ENCODE measurements at regions not wholly inside any gene's neighbourhood (a gene's known extent, or its start where the extent isn't known, plus 50 kb on each side); places are given as distances from the start of the nearest gene placed in this dataset.

- no peaks in the 10 kb centered on the region for H3K36me3 ChIP-seq (ENCODE audit: control insufficient read depth, insufficient read depth, low read length)
- no peak overlapping the region for H3K27ac ChIP-seq
- H3K4me1 ChIP-seq, result no peaks in the 10 kb centered on the region
- H3K4me3 ChIP-seq (ENCODE audit: low read depth, low read length), result no peak overlapping the region
- no peak overlapping the region for H2AFZ ChIP-seq
- H3K9me3 ChIP-seq (ENCODE audit: control insufficient read depth, low read length), result no peaks in the 10 kb centered on the region
- no peaks in the 10 kb centered on the region for H3K79me2 ChIP-seq
- H3K9ac ChIP-seq, result no peak overlapping the region
- TF ChIP-seq CTCF (IDR thresholded peaks at IDR 0.05), result no peak
- no peak overlapping the region for H3K4me2 ChIP-seq (ENCODE audit: low read length)
- no peaks in the 10 kb centered on the region for H3K27me3 ChIP-seq (ENCODE audit: control insufficient read depth, insufficient read depth, low read length)
These were observed 245.6 kb upstream of the SATB1 start for GRCh38 chr3:18670759-18671158.

GRCh38 chr3:18669374-18669773 lies 244.2 kb upstream of the SATB1 start:
- no peak for TF ChIP-seq CTCF (IDR thresholded peaks at IDR 0.05)

GRCh38 chr3:18667552-18667951 lies 242.4 kb upstream of the SATB1 start:
- Histone ChIP-seq H3K4me3 (ENCODE audit: low read depth, low read length) (no peak overlapping the region), H3K27me3 (ENCODE audit: control insufficient read depth, insufficient read depth, low read length) (no peaks in the 10 kb centered on the region), H3K9me3 (ENCODE audit: control insufficient read depth, low read length) (no peaks in the 10 kb centered on the region), H3K9ac (no peak overlapping the region), H2AFZ (no peak overlapping the region), H3K4me2 (ENCODE audit: low read length) (no peak overlapping the region), H3K4me1 (no peaks in the 10 kb centered on the region), H3K27ac (no peak overlapping the region), H3K36me3 (ENCODE audit: control insufficient read depth, insufficient read depth, low read length) (no peaks in the 10 kb centered on the region), H3K79me2 (no peaks in the 10 kb centered on the region)
- TF ChIP-seq CTCF (IDR thresholded peaks at IDR 0.05), result no peak

More at GRCh38 chr3:18669374-18669773, 244.2 kb upstream of the SATB1 start:
- Histone ChIP-seq H3K36me3 (ENCODE audit: control insufficient read depth, insufficient read depth, low read length) (no peaks in the 10 kb centered on the region), H3K4me1 (no peaks in the 10 kb centered on the region), H3K4me3 (ENCODE audit: low read depth, low read length) (no peak overlapping the region), H3K27ac (no peak overlapping the region), H3K9ac (no peak overlapping the region), H3K79me2 (no peaks in the 10 kb centered on the region), H3K9me3 (ENCODE audit: control insufficient read depth, low read length) (no peaks in the 10 kb centered on the region), H2AFZ (no peak overlapping the region), H3K27me3 (ENCODE audit: control insufficient read depth, insufficient read depth, low read length) (no peaks in the 10 kb centered on the region), H3K4me2 (ENCODE audit: low read length) (no peak overlapping the region)

- no peak for TF ChIP-seq CTCF (IDR thresholded peaks at IDR 0.05)
- H2AFZ ChIP-seq, result no peak overlapping the region
- H3K4me3 ChIP-seq (ENCODE audit: low read depth, low read length), result no peak overlapping the region
- no peaks in the 10 kb centered on the region for H3K36me3 ChIP-seq (ENCODE audit: control insufficient read depth, insufficient read depth, low read length)
- H3K4me1 ChIP-seq, result no peaks in the 10 kb centered on the region
- H3K4me2 ChIP-seq (ENCODE audit: low read length), result no peak overlapping the region
- no peak overlapping the region for H3K9ac ChIP-seq
- no peak overlapping the region for H3K27ac ChIP-seq
- H3K9me3 ChIP-seq (ENCODE audit: control insufficient read depth, low read length), result no peaks in the 10 kb centered on the region
- H3K27me3 ChIP-seq (ENCODE audit: control insufficient read depth, insufficient read depth, low read length), result no peaks in the 10 kb centered on the region
- H3K79me2 ChIP-seq, result no peaks in the 10 kb centered on the region
These were observed 241.5 kb upstream of the SATB1 start for GRCh38 chr3:18666655-18667054.

GRCh38 chr3:18660059-18660458 lies 234.9 kb upstream of the SATB1 start:
- H3K27ac ChIP-seq, result no peak overlapping the region
- TF ChIP-seq CTCF (IDR thresholded peaks at IDR 0.05), result no peak
- H3K4me3 ChIP-seq (ENCODE audit: low read depth, low read length), result no peak overlapping the region
- H3K4me2 ChIP-seq (ENCODE audit: low read length), result no peak overlapping the region
- no peaks in the 10 kb centered on the region for H3K27me3 ChIP-seq (ENCODE audit: control insufficient read depth, insufficient read depth, low read length)
- no peaks in the 10 kb centered on the region for H3K36me3 ChIP-seq (ENCODE audit: control insufficient read depth, insufficient read depth, low read length)
- no peak overlapping the region for H2AFZ ChIP-seq
- H3K4me1 ChIP-seq, result no peaks in the 10 kb centered on the region
- no peaks in the 10 kb centered on the region for H3K79me2 ChIP-seq
- H3K9me3 ChIP-seq (ENCODE audit: control insufficient read depth, low read length), result no peaks in the 10 kb centered on the region
- H3K9ac ChIP-seq, result no peak overlapping the region

Data from parathyroid adenoma (tissue), 2 donors.